NCI-H146 (cell line): ENCODE measurements at regions not wholly inside any gene's neighbourhood (a gene's known extent, or its start where the extent isn't known, plus 50 kb on each side); places are given as distances from the start of the nearest gene placed in this dataset.
"Not testable (repeated sequence)": the region's sequence is repeated elsewhere in the genome, so short reads cannot be mapped to it uniquely, and the experiment has no call there.

Experiments
- DNase-seq: peaks from one replicate; lab custom pipeline; 2025; lab: John Stamatoyannopoulos, UW

- DNase-seq: not testable (repeated sequence)
Observed at GRCh38 chr15:20074082-20074481, 467.5 kb downstream of the GOLGA6L6 start.

- DNase-seq: not testable (repeated sequence)
Observed at GRCh38 chr15:20069043-20069442, 472.6 kb downstream of the GOLGA6L6 start.

- DNase-seq: not testable (repeated sequence)
Observed at GRCh38 chr15:20066173-20066572, 475.4 kb downstream of the GOLGA6L6 start.

- not testable (repeated sequence) for DNase-seq
Observed at GRCh38 chr15:20065508-20065907, 476.1 kb downstream of the GOLGA6L6 start.

GRCh38 chr15:20063167-20063566, 478.4 kb downstream of the GOLGA6L6 start:
- DNase-seq: not testable (repeated sequence)

GRCh38 chr15:20060838-20061237, 480.8 kb downstream of the GOLGA6L6 start:
- not testable (repeated sequence) for DNase-seq

DNA sequence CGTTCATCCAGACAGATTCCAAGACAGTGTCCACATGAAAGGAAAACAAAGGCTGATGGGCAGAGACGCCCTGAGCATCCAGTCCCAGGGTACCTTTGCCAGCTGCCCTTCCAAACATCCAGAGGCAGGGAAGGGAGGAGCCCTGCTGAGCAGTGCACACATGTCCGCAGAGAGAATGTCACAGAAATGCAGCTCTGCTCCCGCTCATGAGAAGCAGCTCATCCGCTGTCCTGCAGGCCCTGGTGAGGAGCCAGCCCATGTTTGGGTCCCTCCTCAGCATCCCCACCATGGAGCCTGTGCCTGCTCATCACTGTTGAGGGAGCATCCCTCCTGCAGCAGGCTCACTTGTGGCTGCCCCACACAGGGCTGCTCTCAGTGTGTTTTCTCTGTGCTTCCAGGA, 484.7 kb downstream of the GOLGA6L6 start:
- not testable (repeated sequence) for DNase-seq

- not testable (repeated sequence) for DNase-seq
Observed at GRCh38 chr15:20055921-20056320, 485.7 kb downstream of the GOLGA6L6 start.

- DNase-seq: not testable (repeated sequence)
Observed at GRCh38 chr15:20048189-20048588, 493.4 kb downstream of the GOLGA6L6 start.

DNA sequence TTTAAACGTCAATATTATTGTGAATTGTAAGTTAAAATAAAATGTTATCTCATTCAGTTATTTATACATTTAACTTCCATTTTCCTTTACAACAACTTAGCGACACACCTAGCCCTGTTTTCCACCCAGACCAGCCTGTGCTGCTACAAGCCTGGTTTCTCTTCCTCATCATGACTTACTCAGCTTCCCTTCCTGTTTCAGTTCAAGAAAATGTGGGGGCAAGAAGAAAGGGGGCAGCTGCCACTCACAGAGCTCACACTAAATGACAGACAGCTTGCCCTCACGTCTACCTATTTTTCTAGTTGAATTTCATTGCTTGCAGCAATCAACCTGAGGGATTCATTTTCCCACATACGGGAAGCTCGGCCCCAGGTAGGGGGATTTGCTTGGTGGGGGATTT, 496.4 kb downstream of the GOLGA6L6 start:
- not testable (repeated sequence) for DNase-seq

DNA sequence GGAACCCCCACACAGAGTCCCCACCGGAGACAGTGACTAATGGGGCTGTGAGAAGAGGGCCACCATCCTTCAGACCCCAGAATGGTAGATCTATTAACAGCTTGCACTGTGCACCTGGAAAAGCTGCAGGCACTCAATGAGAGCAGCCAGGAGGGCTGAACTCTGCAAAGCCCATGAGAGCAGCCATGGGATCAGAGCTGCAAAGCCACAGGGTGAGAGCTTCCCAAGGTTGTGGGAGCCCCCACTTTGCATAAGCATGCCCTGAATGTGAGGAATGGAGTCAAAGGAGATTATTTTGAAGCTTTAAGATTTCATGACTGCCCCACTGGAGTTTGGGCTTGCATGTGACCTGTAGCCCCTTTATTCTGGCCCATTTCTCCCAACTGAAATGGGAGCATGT, 500.9 kb downstream of the GOLGA6L6 start:
- not testable (repeated sequence) for DNase-seq

- DNase-seq: not testable (repeated sequence)
Observed at GRCh38 chr15:20025040-20025439, 516.6 kb downstream of the GOLGA6L6 start.

DNA sequence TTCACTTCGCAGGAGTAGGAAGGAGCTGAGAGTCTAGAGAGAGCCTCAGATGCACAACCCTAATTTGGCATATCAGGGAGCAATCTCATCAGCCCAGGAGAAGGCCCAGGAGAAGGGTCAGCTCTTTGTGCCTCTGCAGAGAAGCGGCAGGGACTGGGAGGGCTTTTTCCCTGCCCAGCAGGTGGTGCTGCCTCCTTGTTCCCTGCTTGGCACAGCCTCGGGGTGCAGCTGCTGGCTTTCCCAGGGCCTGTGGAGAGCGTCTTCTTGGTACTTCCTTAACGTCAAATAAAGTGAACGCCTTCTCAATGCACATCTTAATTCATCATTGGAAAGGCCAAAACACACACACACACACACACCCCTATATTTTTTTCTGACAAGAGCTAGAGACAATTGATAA, 519.3 kb downstream of the GOLGA6L6 start:
- not testable (repeated sequence) for DNase-seq

DNA sequence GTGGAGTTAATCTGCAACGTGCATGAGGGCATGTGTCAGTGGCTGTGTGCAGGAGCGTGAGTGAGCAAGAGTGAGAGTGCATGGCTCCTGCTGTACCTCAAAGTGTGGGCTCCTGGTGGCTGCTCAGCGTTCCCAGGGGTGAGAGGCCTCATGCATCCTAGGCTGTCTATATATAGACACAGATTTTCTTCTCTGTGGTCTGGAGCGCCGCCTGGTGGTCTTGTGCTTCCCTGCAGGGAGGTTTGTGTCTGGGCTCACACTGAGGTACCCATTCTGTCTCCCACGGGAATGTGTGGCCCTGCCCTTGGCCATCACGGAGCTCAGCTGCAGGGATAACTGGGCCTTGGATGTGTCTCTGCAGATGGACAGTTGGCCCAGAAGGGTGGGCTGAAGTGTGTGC, 520.2 kb downstream of the GOLGA6L6 start:
- DNase-seq: not testable (repeated sequence)

GRCh38 chr15:20020588-20020987, 521.0 kb downstream of the GOLGA6L6 start:
- not testable (repeated sequence) for DNase-seq

DNA sequence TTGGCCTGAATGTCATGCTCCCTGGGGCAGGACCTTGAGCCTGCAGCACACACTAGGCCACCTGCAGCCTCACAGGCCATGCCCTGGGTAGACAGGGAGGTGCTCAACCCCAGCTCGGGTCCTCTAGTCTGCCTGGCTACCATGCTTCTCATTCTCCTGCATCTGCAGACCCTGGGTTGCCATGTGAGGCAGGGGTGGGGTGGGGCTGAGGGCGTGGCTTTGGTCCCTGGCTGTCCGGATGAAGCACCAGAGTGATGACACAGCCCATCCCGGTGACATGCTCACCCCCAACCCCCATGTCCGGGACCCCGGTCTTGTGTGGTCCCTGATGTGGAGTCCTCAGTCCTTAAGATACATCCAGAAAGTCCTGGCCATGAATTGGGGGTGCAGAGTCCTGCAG, 521.8 kb downstream of the GOLGA6L6 start:
- DNase-seq: not testable (repeated sequence)

DNA sequence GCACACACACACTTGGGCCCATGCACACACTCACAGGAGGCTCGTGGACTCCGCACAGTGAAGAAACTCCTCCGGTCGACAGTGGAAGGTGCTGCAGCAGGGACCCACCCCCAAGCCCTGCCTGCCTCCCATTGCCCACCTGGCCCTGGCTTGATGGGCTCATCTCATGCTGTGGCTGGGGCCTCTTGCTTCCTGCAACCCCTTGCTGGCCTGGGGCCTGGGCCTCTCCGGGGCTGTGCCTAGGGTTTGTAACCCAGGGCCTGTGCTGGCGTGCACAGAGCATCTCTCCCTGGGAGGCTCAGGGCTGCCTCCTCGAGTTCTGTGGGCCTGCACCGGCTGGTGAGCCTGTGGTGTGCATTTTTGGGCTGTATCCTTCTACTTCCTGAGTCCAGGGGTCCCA, 524.0 kb downstream of the GOLGA6L6 start:
- not testable (repeated sequence) for DNase-seq

DNA sequence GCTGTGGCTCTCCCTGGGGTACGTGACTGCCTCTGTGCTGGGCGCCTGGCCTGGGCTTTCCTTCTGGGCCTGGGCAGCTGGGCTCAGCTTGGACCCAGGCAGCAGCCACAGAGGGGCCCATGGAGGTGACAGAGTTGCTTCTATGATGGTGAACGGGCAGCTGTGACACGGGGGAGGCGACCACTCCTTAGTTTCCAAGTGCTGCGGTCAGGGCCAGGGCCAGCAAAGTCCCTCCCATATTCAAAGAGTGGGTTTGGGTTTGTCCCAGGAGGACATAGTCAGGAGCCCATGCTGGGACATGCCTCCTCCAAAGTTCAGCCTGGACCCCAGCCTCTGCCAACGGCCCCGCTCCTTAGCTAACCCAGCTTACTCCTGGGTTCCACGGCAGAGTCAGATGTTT, 524.7 kb downstream of the GOLGA6L6 start:
- not testable (repeated sequence) for DNase-seq

DNA sequence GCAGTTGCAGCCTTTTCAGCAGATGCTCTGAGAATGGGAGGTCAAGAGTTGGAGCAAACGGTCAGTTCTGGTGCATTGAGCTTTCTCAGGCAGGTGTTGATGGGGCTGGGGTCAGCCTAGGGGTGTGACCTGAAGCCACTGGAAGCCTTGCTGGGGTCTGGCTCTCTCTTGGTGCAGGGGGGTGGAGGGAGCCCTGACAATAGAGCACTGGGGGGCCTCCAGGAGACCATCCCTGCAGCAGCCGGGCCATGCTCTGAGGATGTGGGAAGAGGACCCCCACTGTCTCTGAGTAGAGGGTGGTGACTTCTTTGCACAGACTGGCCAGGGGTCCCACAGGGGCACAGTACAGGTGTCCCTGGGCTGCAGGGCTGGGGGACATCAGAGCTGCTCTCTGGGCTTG, 528.8 kb downstream of the GOLGA6L6 start:
- not testable (repeated sequence) for DNase-seq

DNA sequence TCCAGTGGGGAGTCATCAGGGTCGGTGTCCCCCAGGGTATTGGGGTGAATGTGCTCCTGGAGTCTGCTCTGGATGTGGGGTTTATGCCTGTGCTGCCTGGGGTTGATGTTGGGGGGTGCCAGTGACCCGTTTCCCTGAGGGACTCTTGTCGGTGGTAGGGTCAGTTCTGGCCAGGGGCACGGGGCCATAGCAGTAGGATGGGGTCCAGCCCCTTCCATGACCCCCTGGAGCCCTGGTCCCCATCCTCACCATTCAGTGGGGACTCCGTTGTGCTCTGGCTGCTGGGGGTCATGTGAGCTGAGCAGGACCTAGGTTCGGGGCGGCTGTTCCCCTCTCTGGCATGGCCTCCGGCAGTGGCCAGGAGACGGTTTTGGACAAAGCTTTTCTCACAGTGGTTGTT, 530.8 kb downstream of the GOLGA6L6 start:
- DNase-seq: not testable (repeated sequence)

- DNase-seq: not testable (repeated sequence)
Observed at GRCh38 chr15:20009619-20010018, 532.0 kb downstream of the GOLGA6L6 start.

- not testable (repeated sequence) for DNase-seq
Observed at GRCh38 chr15:20007338-20007737, 534.3 kb downstream of the GOLGA6L6 start.

DNA sequence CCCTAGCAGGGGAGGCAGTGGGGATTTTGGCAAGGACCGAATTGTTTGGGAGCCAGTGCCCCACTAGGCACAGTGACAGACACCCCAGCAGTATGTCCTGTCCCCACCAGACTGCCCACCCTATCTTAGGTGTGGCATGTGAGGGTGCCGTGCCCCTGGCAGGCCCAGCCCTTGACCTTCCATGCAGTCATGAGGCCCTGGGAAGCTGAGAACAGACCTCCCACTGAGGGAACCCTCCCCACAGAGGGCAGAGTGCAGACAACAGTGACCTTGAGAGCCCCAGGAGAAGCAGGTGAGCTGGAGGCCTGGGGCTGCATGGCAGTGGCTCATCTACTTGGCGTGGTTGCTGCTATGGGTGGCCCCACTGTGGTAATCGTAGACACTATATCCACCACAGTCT, 538.1 kb downstream of the GOLGA6L6 start:
- DNase-seq: not testable (repeated sequence)

DNA sequence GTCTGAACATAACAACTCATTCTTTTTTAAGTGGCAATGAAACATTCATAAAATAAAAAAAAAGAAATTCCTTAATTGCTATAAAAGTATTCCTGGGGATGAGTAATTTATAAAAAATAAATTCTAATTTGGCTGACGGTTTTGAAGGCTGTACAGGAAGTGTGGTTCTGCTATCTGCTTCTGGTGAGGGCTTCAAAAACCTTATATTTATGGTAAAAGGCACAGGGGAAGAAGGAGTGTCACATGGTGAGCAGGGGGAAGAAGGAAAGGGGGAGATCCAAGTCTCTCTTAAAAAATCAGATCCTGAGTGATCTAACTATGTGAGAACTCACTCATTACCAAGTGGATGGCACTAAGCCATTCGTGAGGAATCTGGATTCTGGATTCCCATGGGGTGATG, 539.0 kb downstream of the GOLGA6L6 start:
- DNase-seq: not testable (repeated sequence)
